Mucosa of rectum (tissue), 2 donors: ENCODE measurements at regions not wholly inside any gene's neighbourhood (a gene's known extent, or its start where the extent isn't known, plus 50 kb on each side); places are given as distances from the start of the nearest gene placed in this dataset.

Experiments used
- H3K27ac ChIP-seq, 2 donors: one replicate each; pipeline ENCODE4 v1.7.0; 2013; ENCODE audit warnings: inconsistent platforms in 2 of 2, low read depth in 2 of 2, low read length in 2 of 2
- H3K27me3 ChIP-seq, 2 donors: one replicate each; pipeline ENCODE4 v1.7.0; 2013; ENCODE audit warnings: low read length in 2 of 2; ENCODE audit not compliant: control insufficient read depth in 2 of 2, insufficient read depth in 2 of 2
- H3K36me3 ChIP-seq, 2 donors: one replicate each; pipeline ENCODE4 v1.7.0; 2013; ENCODE audit warnings: low read length in 2 of 2; ENCODE audit not compliant: control insufficient read depth in 2 of 2, insufficient read depth in 2 of 2
- H3K4me1 ChIP-seq, 2 donors: one replicate each; pipeline ENCODE4 v1.7.0; 2013; ENCODE audit warnings: low read length in 2 of 2, mild to moderate bottlenecking in 1 of 2; ENCODE audit not compliant: control insufficient read depth in 2 of 2, insufficient read depth in 2 of 2
- H3K4me3 ChIP-seq, 2 donors: one replicate each; pipeline ENCODE4 v1.7.0; 2013; ENCODE audit warnings: low read length in 2 of 2
- H3K9ac ChIP-seq, 2 donors: one replicate each; pipeline ENCODE4 v1.7.0; 2013; ENCODE audit warnings: low read length in 2 of 2, low read depth in 1 of 2, mild to moderate bottlenecking in 1 of 2
- H3K9me3 ChIP-seq, 2 donors: one replicate each; pipeline ENCODE4 v1.7.0; 2013; ENCODE audit warnings: low read length in 2 of 2; ENCODE audit not compliant: control insufficient read depth in 2 of 2
- donor health status: healthy.
- donor health status: Normal muscosa, but diverticular disease.

DNA sequence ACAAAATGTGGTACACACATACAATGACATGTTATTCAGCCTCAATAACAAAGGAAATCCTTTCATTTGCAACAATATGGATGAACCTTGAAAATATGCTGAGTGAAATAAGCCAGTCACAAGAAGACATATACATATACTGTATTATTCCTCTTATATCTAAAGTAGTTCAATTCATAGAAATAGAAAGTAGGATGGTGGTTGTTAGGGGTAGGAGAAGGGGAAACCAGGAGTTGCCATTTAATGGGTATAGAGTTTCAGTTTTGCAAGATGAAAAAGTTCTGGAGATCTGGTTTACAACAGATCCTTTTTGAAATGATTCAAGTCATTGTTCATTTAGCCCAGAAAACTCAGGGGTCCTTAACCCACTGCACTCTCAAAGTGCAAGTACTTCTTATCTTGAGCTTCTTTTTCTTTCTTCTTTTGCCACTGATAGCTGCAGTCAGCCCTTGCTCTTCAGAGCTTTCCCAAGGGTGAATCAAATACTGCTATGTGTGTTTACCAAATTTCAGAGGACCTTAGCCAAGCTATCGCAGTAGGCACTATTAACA lies 208.0 kb upstream of the EOMES start:
- Histone ChIP-seq H3K9ac (no peak overlapping the region), H3K36me3 (no peaks in the 10 kb centered on the region), H3K27ac (no peak overlapping the region), H3K27me3 (no peaks in the 10 kb centered on the region), H3K4me3 (no peak overlapping the region), H3K4me1 (no peaks in the 10 kb centered on the region), H3K9me3 (no peaks in the 10 kb centered on the region)

DNA sequence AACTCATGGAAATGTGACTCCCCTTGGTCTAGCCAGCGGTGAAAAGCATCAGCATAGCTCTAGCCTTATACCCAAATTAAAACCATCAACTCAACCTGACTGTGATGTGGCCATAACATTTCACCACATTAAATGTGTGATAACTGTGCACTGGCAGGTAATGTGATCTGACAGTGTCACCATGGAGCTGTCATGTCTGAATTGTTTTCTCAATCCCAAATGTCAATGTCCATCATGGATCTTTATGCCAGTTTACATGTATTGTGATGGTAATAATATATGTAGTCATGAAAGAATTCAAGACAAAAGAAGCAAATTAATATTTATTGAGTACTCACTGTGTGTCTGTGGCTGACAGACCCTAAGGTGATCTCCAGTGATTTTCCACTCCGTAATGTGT lies 213.4 kb upstream of the EOMES start:
- no peaks in the 10 kb centered on the region for H3K4me1 ChIP-seq
- no peak overlapping the region for H3K4me3 ChIP-seq
- no peaks in the 10 kb centered on the region for H3K27me3 ChIP-seq
- H3K9ac ChIP-seq: no peak overlapping the region
- H3K27ac ChIP-seq: no peak overlapping the region
- no peaks in the 10 kb centered on the region for H3K9me3 ChIP-seq
- H3K36me3 ChIP-seq: no peaks in the 10 kb centered on the region

DNA sequence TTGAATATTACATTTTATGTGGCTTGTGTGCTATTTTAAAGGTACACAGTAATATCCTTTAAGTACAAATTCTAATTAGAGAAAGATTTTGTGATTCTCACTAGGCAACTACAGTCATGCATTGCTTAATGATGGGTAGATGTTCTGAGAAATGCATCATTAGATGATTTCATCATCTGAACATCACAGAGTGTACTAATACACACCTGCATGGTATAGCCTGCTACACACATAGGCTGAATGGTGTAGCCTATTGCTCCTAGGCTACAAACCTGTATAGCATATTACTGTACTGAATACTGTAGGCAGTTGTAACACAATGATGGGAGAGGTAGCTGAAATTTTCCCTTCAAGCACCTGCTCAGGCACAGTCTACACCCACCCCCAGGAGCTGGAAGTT lies 217.4 kb upstream of the EOMES start:
- no peak overlapping the region for H3K27ac ChIP-seq
- no peak overlapping the region for H3K9ac ChIP-seq
- H3K27me3 ChIP-seq: no peaks in the 10 kb centered on the region
- no peak overlapping the region for H3K4me3 ChIP-seq
- no peaks in the 10 kb centered on the region for H3K36me3 ChIP-seq
- no peaks in the 10 kb centered on the region for H3K9me3 ChIP-seq
- H3K4me1 ChIP-seq: no peaks in the 10 kb centered on the region

DNA sequence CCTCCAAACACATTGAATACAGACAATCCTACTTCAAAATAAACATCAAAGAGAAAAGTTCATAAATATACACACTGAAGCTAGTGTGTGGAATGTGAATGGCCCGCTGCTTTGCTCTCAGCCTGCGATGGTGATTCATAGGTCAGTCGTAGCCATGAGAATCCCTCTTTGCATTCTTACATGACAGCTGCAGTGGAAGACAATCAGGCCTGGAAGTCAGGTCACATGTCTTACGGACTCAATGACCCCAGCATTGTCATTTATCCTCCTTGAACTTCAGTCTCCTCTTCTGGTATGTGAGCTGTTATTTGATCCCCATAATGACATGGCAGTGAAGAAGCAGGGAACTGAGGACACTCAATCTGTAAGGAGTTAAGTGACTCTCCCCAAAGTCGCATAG lies 217.8 kb upstream of the EOMES start:
- Histone ChIP-seq H3K27me3 (no peaks in the 10 kb centered on the region), H3K36me3 (no peaks in the 10 kb centered on the region), H3K27ac (no peak overlapping the region), H3K4me1 (no peaks in the 10 kb centered on the region), H3K9me3 (no peaks in the 10 kb centered on the region), H3K4me3 (no peak overlapping the region), H3K9ac (no peak overlapping the region)

DNA sequence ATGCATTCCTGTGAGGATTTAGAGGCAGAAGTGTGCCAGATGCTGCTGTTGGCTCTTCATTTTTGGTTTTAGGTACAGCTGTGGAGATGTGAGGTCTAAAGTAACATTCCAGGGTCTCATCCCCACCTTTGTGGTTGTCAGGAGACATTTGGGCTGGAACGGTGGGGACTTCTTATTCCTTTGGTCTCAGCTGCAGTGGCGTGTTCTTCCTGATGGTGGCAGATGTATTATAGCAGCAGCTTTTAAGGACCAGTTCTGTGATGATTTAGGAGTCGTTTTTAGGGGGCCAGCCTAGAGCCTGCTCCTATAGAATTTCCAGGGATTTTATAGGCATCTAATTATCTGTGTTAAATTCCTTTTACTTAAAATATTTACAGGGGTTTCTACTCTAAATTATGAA lies 221.0 kb upstream of the EOMES start:
- H3K9me3 ChIP-seq: no peaks in the 10 kb centered on the region
- H3K4me1 ChIP-seq: no peaks in the 10 kb centered on the region
- no peak overlapping the region for H3K9ac ChIP-seq
- H3K27ac ChIP-seq: no peak overlapping the region
- no peak overlapping the region for H3K4me3 ChIP-seq
- no peaks in the 10 kb centered on the region for H3K36me3 ChIP-seq
- H3K27me3 ChIP-seq: no peaks in the 10 kb centered on the region

DNA sequence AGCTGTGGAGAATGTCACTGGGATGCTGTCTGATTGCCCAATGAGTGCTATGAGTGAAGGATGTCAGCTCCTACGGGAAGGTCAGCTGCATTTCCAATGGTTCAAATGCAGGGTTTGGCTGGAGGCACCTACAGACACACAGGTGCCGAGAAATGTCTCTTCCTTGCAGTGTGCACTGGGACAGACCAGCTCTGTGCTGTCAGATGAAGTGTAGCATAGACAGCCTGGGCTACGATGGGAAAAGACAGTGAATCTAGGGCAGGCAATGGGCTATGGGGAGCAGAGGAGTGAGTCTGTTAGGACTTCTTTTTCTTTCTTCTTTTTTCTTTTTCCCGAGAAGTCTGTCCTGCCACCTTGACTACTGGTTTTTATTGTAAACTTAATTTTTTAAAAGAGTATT lies 223.1 kb upstream of the EOMES start:
- Histone ChIP-seq H3K36me3 (no peaks in the 10 kb centered on the region), H3K9ac (no peak overlapping the region), H3K4me3 (no peak overlapping the region), H3K9me3 (no peaks in the 10 kb centered on the region), H3K4me1 (no peaks in the 10 kb centered on the region), H3K27me3 (no peaks in the 10 kb centered on the region), H3K27ac (no peak overlapping the region)

DNA sequence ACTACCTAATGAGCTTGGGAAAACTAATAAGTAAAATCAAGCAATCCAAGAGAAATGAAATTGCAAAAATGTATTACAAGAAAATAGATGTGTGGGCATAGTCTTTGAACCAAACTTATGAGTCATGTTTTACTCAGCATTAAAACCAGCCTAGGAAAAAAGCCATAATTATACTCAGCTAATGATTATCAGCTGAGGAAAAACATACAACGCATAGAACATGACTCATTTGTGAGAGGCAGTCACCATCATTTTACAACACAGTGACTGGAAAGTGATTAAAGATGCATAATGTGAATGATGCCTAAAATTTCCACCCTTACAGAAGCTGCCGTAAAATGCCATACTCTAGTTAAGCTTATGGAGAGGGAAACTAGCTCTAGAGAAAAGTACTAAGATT lies 238.0 kb upstream of the EOMES start:
- no peaks in the 10 kb centered on the region for H3K9me3 ChIP-seq
- H3K27ac ChIP-seq: no peak overlapping the region

DNA sequence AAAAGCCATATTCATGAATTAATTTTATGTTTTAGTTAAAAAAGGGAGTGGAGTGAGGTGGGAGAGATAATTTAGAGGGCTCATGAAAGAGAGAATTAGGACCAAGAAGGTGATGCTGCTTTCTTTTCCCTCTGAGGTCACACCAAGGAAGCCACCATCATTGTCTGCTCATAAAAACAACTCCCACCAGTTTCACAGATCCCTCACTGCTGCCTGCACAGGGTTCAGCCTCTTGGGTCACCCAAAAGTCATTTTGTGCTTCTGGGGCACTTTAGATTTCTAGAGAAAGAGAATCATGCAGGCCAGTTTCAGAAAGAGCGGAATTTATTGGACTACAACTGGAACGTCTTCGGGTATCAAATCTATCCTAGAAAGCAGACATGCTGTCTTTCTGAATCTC lies 241.4 kb upstream of the EOMES start:
- no peaks in the 10 kb centered on the region for H3K9me3 ChIP-seq
- no peaks in the 10 kb centered on the region for H3K36me3 ChIP-seq
- no peak overlapping the region for H3K4me3 ChIP-seq
- H3K27me3 ChIP-seq: no peaks in the 10 kb centered on the region
- H3K27ac ChIP-seq: no peak overlapping the region
- no peaks in the 10 kb centered on the region for H3K4me1 ChIP-seq
- no peak overlapping the region for H3K9ac ChIP-seq

More for the DNA sequence above, 238.0 kb upstream of the EOMES start:
- H3K4me3 ChIP-seq: no peak overlapping the region
- no peak overlapping the region for H3K9ac ChIP-seq
- H3K36me3 ChIP-seq: no peaks in the 10 kb centered on the region
- H3K4me1 ChIP-seq: no peaks in the 10 kb centered on the region
- H3K27me3 ChIP-seq: no peaks in the 10 kb centered on the region

DNA sequence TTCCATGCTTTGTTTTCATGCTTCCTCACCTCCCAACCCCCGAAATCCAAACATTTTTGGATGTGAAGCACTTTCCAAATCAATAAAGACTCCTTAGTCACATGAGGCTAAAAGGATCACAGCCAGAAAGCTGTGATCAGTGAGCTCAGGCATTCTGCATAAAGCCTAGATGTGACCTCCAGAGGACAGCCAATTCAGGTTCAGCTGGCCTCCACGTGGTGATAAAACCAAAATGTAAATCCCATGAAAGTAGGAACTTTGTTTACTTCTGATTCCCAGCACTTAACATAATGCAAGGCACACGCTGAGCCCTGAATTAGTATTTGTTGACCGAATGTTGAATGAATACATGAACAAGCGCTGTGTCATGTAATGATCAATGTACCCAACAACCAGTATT lies 249.5 kb upstream of the EOMES start:
- Histone ChIP-seq H3K27ac (no peak overlapping the region), H3K27me3 (no peaks in the 10 kb centered on the region), H3K9ac (no peak overlapping the region)

DNA sequence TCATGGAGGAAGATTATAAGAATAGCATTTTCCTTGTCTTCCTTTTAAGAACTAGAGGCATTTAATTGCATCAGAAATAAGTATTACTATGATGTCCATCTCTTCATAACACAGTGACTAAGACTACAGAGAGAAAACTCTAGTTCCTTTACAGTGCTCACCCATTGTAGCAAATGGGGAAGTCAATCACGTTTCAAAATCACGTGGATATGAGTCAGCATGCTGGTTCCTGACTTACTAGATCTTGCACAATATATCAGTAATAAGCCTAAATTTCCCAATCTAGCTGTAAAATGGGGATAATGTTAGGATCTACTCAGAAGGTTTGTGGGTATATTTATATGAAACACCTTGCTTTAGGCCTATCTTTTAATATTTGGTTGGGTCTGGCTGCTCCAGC lies 254.8 kb upstream of the EOMES start:
- no peak overlapping the region for H3K9ac ChIP-seq
- no peaks in the 10 kb centered on the region for H3K9me3 ChIP-seq
- H3K4me3 ChIP-seq: no peak overlapping the region
- no peaks in the 10 kb centered on the region for H3K27me3 ChIP-seq
- no peaks in the 10 kb centered on the region for H3K4me1 ChIP-seq
- no peak overlapping the region for H3K27ac ChIP-seq
- H3K36me3 ChIP-seq: no peaks in the 10 kb centered on the region

More for the DNA sequence above, 249.5 kb upstream of the EOMES start:
- Histone ChIP-seq H3K4me1 (no peaks in the 10 kb centered on the region), H3K9me3 (no peaks in the 10 kb centered on the region), H3K36me3 (no peaks in the 10 kb centered on the region), H3K4me3 (no peak overlapping the region)

DNA sequence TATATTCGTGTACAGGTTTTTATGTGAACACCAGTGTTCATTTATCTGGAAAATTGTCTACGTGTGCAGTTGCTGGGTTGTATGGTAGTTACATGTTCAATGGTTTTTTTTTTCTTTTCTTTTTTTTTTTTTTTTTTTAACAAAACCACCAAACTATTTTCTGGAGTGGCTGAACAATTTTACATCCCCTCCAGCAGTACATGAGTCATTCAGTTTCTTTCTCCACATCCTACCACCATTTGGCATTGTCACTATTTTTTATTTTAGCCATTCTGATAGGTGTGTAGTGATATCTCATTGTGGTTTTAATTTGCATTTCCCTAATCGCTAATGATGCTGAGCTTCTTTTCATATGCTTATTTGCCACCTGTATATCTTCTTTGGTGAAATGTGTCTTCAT lies 256.3 kb upstream of the EOMES start:
- no peaks in the 10 kb centered on the region for H3K36me3 ChIP-seq
- no peaks in the 10 kb centered on the region for H3K27me3 ChIP-seq
- H3K4me1 ChIP-seq: no peaks in the 10 kb centered on the region
- no peak overlapping the region for H3K9ac ChIP-seq
- no peak overlapping the region for H3K27ac ChIP-seq
- H3K9me3 ChIP-seq: no peaks in the 10 kb centered on the region
- H3K4me3 ChIP-seq: no peak overlapping the region
